ENCODE measurements at regions not wholly inside any gene's neighbourhood (a gene's known extent, or its start where the extent isn't known, plus 50 kb on each side); places are given as distances from the start of the nearest gene placed in this dataset.

DNA sequence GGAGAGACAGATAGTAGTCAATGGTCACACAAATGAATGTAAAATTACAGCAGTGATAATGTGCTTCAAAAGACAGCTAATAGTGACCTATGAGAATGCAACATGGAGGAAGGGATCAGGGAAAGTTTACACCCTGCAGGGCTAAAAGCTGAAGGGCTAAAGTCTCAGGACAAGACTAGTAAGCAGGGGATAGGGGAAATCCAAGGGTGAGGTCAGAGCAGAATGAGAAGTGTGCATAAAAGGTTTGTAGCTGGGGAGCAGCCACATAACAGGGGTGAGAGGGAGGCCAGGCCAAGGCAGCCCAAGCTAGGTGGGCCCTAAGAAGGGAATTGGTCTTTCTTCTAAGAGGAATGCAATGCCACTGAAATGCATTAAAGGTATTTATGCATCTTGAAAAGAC lies 746.3 kb downstream of the SATB2 start:
- no peak for TF ChIP-seq CTCF (conservative IDR thresholded peaks at IDR 0.05; ENCODE audit: low read depth, low read length)
- TF ChIP-seq EZH2 (IDR thresholded peaks at IDR 0.05; ENCODE audit: borderline replicate concordance, low read depth, low read length, poor library complexity, severe bottlenecking), result no peak

Data from A673 (cell line).